CD4-positive, alpha-beta T cell treated with Interleukin-15 for 1 hour (primary cell): ENCODE measurements at regions not wholly inside any gene's neighbourhood (a gene's known extent, or its start where the extent isn't known, plus 50 kb on each side); places are given as distances from the start of the nearest gene placed in this dataset.

Experiments
- DNase-seq: peaks from one replicate; pipeline ENCODE4 v3.0.0-alpha.2; 2020

DNA sequence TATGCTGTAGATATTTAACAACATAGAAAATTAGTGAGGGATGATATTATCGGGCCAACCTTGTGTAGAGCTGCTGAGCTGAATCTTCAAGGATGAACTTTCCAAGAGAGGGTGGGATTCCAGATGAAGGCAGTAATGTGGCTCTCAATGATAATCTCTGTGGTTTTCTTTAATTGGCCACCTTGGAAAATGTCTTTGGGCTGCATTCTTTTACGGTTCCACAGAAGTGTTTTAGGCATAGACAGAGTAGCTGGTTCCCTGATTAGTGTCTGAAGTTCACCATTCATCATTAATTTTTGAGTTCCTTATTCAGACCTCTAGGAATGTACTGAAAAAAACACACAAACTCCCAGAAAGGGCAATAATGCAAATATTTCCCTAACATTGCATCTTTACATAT lies 1566.9 kb upstream of the PIK3C3 start:
- DNase-seq = no peak

DNA sequence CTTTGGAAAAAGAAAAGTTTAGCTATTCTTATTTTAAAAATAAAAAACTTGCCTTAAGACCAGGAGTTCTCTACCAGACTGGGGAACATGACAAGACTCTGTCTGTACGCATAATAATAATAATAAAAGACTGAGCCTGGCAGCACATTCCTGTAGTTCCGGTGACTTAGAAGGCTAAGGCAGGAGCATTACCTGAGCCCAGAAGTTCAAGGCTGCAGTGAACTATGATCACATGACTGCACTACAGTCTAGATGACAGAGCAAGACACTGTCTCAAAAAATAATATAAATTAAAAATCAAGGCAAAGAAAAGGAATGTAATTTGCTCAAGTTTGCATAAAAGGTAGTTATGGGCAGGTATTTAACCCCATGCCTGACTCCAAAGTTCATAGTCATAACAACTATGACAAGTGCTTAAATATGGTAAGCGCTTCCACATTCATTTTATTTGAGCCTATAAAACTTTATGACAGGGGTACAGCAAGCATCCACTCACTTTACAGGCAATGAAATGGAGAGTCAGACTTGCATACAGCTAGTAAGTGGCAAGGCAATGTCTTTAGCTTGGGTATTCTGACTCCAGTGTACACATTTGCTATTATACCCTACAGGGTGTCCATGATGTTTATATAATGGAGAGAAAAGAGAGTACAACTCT lies 1567.8 kb upstream of the PIK3C3 start:
- no peak for DNase-seq

DNA sequence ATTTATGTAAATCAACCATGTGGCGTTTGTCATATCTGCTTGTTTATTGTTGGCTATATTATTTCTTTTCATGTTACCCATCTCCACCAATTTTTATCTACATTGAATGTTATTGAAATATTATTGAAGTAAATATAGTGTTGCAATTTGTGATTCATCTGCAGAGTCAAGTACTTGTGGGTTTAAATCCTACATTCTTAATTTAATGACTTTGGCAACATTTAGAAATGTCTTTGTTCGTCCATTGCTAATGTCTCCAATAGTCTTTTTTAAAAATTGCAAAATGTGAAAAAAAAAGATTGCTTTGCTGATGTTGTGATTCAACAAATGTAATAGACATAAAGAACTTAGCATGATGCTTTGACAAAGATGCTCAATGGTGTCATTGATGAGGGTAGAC lies 1572.8 kb upstream of the PIK3C3 start:
- no peak for DNase-seq

DNA sequence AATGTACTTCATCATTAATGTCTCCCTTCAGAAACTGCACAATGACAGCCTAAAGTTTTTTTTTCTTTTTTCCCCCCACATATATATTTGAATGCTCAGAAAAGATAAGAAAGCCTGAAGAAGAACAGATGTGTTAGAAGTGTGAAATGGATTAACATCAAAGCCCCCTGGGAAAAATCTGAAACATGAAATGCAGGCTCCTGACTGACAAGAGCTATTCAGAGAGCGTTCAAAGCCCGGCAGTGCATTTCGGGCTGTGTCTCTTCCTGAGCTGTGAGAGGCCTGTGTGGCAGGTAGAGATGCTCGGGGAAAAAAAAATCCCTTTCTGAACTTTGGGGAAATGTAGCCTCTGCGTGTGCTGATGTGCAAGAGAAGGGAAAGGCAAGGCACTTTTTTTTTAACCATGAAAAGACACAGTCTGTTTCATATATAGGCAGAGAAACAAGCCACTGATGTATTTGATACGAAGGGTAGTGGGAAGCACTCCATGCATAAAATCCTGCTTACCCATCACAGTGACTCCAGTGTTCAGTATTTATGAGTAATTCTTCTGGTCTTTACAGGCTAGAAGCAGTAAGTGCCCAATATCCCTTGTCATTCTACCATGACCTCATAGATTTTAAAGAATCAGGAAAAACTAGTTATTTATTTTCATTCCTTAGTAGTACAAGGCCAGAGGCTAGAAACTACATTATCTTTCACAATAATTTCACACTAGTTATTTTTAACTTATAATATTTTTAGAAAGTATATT lies 1574.2 kb upstream of the PIK3C3 start:
- DNase-seq = no peak

DNA sequence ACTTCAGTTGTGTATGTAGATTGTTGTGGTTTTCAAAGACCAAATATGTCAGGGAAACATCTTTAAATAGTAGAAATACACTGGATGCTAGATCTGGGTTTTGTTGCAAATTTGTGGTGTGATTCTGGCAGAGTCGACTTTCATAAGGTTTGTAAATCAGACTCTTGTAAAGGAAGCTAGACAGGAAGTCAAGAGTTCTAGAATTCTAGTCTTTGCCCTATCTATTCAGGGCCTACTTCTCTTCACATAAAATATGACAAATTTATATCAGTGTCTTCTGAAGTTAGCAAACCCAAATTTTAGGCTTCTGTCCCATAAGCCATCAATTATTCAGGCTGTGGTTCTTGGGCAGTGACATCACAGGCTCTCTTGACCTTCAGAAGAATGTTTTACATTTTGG lies 1579.2 kb upstream of the PIK3C3 start:
- DNase-seq = no peak

DNA sequence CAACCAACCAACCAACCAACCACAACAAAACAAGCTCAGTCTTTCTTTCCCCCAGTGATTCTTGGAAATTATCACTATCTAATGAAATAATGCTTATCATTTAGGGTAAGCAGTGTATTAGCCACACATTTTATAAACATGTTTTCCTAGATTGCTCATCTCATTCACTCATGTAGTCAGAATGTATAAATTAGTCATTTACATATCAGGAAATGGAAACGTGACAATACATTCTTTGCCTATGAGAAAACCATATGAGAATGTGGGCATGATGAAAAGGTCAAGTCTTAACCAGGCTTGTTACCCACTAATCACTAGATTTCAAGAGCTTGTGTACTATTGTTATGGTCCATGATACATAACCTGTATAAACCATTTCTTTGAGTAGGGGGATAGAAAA lies 1583.4 kb upstream of the PIK3C3 start:
- DNase-seq = no peak

DNA sequence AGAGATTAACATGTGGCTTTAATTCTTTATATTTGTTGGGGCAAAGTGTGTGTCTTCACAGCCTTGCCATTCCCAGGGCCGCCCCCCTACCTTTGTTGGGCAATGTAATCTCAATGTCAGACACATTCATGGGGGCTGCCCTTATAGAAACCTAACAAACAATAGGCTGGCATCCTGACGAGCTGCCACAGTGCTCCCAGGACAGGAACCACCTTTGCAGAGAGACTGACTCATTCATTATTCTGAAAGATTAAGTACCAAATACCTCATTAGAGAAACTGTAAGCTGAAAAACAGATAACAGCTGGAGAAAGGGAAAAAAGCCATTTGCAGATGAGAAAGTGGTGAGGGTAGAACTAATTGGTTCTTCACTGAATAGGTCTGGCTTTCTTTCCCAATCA lies 1587.5 kb upstream of the PIK3C3 start:
- DNase-seq = no peak

DNA sequence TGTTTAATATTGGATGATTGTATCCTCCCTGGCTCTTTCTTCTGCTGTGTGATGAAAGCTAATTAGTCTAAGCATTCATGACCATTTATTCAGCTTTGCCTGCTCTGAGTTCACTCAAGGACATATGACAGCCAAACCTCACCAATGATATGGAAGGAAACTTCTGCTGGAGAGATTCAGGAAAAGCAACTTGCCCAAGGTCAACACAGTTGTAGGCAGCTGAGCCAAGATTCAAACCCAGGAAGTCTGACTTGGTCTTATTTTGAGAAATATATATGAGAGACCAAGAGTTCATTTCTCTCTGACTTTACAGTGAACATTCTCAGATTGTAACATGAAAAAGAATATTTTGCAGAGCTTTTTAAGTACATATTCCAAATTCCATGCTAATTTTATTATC lies 1588.5 kb upstream of the PIK3C3 start:
- no peak for DNase-seq

DNA sequence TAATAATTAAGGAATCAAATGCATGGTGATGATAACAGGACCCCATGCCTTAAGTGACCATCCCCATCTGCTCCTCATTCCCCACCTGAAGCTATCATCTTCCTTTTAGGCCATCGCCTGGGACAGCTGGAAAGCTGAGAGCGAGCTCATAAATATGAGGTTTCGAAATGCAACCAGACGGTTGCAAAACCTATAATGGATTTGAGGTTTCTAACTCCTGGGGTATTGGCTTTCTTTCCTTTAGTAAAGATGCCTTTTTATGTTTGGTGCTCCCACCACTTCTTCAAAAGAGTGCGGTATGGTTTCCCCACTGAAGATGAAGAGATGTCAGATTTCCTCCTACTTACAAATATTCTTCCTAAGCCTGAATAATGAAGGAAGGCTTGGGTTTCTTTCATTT lies 1589.5 kb upstream of the PIK3C3 start:
- DNase-seq = no peak

DNA sequence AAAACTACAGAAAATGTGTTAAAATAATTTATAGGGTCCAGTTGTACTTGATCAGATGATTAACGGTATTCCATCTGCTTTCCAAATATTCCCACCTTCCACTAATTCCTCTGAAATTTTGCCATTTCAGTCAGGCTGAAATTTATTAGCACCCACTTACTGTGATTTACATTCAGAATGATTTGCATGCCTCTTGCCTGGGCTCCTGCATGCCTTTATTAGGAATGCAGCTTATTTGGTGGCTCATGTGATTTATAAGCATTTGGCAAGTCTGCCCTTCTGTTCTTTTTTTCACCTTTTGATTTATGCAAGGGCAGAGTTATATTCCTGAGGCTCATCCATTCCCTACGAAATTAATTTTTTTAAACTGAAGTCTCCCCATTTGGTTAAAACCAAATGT lies 1594.5 kb upstream of the PIK3C3 start:
- DNase-seq = no peak

DNA sequence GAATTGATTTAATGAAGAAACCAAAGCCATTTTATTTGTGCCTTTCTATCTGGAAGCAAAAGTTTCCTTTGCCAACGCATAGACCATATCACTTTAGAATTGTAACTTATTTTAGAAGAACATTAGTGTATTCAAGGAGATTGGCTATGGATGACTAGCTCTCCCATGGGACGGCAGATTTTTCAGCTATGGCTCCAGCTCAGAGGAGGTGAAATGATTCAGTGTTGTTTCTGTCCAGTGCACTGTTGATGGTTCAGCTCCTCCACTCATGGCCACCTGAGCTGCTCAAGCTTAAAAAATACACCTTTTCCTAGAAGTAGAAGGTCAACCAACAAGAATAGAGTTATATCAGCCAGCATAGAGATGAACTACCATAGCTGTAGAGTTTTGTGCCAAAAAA lies 1597.5 kb upstream of the PIK3C3 start:
- DNase-seq = no peak

DNA sequence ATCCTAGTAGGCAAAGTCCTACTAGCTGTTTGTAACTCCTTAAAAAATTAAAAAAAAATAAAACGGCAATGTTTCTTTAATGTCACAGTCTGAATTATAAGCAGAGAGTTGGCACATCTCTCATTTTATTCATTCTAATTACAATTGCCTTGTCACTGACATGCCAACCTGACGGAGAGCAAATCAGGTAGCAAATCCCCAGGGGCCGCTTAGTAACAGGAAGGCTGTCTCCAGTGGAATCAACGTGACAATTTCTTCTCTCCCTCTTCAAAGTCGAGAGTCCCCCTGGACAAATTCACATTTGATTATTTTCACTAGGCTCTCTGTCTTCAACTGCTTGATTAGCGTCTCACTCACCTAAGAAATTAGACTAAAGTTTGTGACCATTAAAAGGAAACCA lies 1598.9 kb upstream of the PIK3C3 start:
- DNase-seq = no peak

DNA sequence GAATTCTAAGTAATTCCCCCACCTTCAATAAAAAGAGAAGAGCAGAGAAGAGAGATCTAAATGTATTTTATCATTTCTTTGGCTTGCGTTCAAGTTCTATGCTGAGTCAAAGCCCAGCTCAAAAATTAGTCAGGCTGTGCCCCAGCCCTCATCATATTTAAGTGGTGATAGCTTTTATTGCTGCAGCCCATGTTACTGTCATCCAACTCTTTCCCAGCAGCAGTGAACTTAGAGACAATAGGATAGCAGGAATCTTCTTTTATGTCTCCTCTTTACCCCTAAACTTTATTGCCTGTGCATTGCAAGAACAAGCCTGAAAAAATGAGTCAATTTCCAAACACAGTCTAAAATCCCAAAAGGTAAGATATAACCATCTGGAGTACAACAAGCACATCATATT lies 1599.3 kb upstream of the PIK3C3 start:
- DNase-seq = no peak

DNA sequence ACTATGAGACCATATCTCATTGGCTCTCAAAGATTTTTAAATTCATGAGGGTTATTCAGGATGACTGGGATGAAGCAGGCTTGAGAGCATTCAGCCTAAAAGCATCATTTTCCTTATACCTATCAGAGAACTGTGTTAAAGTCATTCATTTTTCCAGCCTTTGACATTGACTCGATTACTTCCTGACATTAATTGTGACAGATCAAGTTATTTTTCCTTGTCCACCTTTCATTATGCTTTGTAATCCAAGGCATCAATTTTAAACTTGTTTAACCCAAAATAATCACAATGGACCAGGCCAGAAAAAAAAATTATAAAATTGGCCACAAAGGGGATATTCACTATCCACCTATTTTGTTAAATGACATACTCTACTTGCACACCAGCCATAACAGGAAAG lies 1606.8 kb upstream of the PIK3C3 start:
- DNase-seq = no peak

DNA sequence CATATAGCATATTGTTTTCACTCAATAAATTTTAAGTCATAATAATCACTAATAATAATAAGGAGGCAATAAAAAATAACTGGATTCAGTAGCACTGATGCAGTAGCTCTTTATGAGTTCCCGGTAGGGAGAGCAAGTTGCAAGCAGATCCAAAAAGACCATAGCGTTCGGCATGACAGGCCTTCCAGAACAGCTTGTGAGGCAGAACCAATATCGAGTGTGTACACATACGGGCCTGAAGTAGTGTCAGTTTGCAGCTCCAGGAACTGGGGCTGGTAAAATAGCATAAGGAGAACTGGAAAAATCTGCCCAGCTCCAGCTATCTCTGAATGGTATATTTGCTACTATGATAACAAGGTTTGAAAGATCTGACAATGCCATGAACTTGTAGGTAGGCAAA lies 1607.8 kb upstream of the PIK3C3 start:
- DNase-seq = no peak

DNA sequence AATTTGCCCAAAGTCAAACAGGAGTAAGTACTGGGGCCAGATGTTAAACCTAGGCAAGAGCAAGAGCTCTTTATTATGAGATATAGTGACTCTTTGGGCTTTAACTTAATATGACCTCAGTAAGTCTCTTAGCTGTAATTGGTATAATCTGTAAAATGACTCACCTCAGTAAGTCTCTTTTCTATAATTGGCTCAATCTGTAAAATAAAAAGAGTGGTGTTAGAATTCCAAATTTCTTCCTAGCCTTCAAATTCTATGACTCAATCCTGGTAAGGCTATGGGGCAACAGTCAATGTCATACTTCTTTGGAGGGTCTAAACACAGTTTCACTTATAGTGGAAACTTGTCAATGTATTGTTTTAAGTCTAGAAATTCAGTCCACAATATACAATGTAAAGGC lies 1608.9 kb upstream of the PIK3C3 start:
- no peak for DNase-seq

DNA sequence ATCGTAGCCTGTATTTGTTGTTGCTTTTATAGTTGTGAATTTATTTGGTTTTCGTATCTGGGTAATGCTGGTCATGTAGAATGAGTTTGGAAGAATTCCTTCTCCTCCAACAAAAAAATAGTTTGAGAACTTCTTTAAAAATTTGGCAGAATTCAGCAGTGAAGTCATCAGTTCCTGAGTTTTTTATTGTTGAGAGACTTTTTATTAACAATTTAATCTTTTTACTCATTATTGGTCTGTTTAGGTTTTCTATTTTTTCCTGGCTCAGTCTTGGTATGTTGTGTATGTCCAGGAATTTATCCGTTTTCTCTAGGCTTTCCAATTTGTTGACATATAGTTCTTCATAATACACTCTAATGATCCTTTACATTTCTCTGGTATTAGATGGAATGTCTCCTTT lies 1613.3 kb upstream of the PIK3C3 start:
- DNase-seq = no peak

DNA sequence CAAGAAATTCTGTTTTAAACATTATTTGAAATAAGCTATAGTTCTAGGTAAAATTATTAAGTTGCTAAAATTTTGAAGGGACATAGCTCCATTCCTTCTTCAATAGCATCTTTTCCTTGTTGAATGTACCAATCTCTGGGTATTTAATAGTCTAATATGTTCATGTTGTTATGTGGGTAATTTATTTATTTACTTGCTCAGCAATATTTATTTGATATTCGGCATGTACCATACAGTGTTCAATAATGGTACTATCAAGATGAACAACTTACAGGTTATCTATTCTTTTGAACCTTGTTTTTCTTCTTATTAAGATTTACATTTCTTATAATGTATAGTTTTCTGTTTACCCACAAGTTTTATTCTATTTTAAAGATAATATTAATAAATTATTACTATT lies 1616.8 kb upstream of the PIK3C3 start:
- no peak for DNase-seq

DNA sequence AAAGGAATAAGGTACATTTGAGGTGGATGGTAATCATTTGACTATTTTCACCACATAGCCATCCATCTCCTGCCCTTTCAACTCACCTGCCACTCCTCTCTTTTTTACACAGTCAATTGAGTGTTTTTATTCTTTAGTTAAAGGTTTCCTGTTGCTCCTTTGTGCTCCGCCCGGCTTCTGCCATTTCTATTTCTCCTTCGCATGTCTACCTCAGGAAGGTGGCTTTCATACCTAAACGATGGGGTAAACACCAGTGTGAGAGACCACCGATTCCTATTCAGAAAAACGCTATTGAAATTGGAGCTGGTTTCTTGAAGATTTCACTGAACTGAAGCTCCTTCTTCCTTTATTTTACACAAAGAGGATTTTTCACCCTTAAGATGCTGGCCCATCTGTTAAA lies 1628.0 kb upstream of the PIK3C3 start:
- DNase-seq = no peak

DNA sequence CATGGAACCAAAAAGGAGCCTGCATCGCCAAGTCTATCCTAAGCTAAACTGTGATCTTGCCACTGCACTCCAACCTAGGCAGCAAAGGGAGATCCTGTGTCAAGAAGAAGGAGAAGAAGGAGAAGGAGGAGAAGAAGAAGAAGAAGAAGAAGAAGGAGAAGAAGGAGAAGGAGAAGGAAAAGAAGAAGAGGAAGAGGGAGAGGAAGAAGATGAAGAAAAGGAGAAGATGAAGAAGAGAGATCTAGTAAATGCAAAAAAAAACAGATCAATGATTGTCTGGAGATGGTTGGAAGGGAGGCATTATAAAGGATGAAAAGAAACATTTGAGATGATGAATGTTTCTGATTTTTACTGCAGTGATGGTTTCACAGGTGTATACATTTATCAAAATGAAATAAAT lies 1629.0 kb upstream of the PIK3C3 start:
- DNase-seq = no peak

DNA sequence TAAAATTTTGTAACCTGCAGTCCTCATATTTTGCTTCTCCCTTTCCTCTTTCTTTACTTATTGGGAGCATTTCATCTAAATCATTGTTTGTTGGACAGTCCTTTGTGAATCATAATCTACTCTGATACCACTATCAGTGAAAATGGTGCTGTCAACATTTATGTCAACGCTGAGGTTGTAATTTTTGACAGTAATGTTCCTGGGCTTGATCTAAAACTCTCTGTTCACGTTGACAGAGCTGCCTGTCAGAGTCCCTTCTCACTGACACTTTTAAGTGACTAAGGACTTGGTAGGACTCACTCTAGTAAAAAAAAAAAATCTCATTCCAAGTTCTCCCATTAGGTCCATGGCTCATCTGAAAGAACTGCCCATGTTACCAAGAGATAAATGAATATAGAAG lies 1640.8 kb upstream of the PIK3C3 start:
- no peak for DNase-seq

DNA sequence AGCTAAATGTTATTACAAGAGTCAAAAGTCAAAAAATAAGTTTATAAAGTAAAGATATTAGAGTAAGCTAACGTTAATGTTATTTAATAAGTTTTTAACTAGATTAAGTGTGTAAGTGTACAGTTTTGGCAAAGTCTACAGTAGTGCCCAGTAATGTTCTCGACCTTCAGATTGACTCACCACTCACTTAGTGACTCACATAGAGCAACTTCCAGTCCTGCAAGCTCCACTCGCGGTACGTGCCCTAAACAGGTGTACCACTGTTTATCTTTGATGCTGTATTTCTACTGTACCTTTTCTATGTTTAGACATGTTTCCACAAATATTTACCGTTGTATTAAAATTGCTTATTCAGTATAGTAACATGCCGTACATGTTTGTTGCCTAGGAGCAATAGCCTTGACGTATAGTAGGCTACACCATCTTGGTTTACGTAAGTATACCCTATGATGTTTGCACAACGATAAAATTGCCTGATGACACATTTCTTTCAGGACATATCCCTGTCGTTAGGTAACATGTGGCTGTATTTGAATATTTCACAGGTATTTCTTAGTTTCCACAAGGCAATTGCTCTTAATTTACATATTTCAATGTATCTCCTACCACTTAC lies 1641.9 kb upstream of the PIK3C3 start:
- DNase-seq = no peak

DNA sequence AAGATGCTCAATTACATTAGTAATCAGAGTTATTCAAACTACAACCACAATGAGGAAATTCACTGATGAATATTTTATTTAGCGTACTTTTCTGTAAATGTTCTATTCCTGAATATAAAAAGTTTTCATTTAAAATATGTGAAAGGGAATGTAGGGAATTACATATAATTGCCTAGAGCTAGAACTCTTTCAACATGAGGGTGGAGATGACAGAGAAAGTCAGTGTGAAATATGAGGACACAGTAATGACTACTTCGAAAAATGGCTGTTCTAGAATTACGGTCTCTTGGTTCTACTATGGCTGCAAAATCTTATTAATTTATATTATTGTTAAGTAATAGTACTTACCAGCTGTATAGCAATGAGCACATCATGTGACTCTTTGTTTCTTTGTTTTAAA lies 1647.4 kb upstream of the PIK3C3 start:
- DNase-seq = no peak

DNA sequence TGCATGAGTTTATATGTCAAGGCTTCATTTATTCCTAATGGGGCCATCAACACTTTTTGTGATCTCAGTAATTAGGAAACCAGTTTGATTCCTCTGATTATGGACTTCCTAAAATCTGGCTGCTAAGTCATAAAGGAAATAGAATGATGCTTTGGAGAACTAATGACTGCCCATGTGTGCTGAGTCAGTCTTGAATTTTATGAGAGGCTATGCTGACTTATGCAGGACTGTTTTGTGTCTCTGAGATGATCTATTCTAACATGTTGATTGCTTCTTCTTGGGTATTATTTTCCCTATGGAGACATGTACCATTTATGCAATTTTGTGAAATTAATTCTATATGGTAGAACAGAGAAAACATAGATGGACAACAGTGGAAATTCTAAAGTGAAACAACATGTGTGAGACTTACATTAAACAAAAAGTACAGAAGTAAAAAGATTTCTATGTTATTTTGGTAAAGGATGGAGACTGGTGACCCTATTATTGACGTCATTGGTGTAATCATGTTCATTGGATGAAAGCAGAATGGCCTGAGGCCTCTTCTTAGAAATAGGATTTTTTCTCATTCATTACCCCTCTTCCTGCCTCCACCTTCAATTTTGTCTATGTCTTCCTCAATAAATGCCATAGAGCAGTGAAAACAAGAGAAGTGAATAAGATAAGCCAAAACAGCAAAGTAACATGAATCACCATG lies 1658.2 kb upstream of the PIK3C3 start:
- no peak for DNase-seq
